OCI-M2 (cell line): ENCODE measurements at regions not wholly inside any gene's neighbourhood (a gene's known extent, or its start where the extent isn't known, plus 50 kb on each side); places are given as distances from the start of the nearest gene placed in this dataset.

Experiments used
- DNase-seq: peaks from one replicate; lab custom pipeline; 2025; ENCODE audit not compliant: unreplicated experiment; lab: John Stamatoyannopoulos, UW

DNA sequence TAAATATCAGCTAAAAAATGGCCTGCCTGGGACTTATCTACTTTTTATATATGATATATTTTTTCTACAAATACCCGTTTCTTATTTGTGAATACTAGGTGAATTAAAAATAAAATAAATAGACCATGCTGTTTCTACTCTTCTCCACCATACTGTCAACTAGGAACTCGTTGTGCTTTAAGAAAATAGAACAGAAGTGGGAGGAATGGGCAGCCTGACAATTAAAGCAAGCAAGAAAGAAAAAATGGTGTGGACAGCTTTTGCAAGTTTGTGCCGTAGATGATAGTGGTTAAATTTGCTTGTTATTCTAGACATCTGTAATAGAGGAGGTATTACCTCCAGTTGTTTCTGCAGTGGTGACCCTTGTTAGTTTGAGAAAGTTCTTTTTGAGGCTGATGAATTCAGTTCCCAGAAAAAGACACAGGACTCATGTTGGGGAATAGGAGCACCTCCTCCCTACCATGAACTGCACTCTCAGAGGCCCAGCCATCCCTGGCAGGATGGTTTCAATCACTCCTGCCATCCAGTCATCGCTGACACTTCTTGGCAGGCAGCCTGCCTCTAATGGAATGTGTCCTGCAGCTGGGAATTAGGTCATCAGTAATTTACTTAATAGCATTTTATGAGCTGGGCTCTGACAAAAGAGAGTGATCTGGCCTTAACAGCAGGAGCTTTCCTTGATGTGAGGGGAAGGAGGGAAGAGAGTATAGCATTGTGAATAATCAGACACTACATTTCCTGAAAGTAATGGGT, 105.0 kb upstream of the GAP43 start:
- DNase-seq = no peak

DNA sequence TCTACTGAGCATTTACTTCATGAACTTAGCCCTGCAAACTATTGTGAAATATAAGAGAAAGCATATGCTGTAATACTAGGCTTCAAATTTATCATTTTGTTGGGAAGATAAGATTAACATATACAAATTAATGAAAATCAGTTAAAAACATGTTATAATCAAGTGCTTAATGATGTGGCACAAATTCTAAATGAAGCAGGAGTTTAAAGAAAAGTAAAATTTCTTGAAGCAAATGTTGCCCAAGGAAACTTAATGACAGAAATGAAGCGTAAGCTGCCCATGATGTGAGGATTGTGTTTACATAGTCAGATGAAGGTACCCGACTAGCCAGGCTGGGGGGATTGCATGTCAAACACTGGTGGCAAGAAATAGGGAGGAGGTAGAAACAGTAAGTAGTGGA, 103.1 kb upstream of the GAP43 start:
- no peak for DNase-seq

DNA sequence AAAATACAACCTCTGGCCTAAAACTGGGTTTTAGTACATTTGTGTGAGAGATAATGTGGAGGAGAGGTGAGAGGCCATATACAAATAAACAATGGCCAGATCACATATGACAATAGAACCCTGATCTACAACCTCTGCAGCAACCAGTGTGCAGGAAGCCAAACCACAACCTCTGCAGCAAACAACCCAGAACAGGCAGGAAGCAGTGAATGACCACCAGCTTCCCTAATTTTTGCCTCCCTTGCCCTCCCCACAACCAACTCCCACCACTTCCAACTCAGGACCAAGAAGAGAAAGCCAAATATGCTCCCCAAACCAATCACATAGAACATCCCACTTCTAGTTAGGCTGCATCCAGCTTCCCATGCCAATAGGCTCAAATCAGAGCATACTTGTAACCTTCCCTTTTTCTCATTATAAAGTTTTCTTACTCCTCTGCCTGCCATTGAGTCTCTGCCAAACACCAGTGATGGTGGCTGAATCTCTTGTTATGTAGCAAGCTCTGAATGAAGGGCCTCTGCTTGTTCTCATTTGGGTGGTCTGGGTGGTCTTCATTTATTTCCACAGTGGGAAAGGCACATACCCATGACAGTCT, 102.6 kb upstream of the GAP43 start:
- DNase-seq = no peak

- DNase-seq = no peak
Measured at GRCh38 chr3:115523458-115523857, 99.9 kb upstream of the GAP43 start.

- no peak for DNase-seq
Measured at GRCh38 chr3:115524549-115524948, 98.8 kb upstream of the GAP43 start.

GRCh38 chr3:115525731-115526130, 97.6 kb upstream of the GAP43 start:
- DNase-seq = no peak

DNA sequence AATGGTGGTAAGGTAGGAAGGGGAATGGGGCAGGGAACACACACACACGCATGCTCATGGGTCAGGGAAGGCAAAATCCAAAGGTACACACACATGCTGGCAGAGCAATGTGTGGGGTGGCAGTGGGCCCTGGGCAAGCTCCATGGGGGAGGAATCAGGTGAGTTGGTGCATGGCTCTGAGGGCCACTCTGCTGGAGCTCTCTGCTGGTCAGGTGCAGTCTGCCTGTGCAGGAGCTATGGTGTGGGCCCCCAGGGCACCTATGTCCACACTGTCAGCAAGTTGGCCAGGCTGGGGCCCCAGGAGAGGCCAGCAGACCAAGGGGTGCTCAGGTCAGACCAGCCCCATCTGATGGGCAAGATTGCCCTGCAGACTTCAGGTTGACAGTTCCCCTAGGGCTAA, 90.1 kb upstream of the GAP43 start:
- DNase-seq = no peak

GRCh38 chr3:115536171-115536570, 87.1 kb upstream of the GAP43 start:
- DNase-seq = no peak

DNA sequence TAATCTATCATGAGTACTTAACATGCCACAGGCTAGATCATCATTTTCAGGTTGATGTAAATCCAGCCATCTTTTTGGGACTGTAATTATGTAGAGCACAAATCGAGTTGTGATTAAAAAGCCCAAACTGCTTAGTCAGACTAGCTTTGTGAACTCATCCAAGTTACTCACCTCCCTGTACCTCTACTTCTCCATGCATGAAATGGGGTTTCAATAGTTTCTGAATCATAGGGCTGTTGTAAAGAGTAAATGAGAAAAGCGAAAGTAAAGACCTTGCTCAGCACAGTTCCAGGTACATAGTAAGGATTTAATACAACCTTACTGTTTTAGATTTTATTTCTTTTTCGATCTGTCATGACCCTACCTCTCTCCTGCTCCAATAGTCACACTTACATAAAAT, 85.6 kb upstream of the GAP43 start:
- DNase-seq = no peak

DNA sequence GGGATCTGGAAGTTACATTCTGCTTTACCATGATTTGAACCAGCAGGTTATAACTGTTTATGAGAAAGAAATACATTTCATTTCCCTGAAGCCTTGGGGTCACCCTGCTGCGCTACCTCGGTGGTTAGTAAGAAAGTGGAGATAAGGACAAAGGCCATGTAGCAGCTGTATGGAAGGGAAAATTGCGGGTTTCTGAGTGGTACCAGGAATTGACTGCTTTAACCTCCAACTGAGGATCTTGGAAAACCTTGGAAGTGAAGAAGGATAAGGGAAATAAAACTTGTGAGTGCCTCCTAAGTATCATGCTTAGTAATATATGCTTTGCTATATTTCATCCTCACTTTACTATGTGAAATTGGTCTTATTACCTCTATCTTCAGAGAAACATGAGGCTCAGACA, 76.1 kb upstream of the GAP43 start:
- no peak for DNase-seq

GRCh38 chr3:115548611-115549010, 74.7 kb upstream of the GAP43 start:
- DNase-seq = no peak

GRCh38 chr3:115549071-115549470, 74.2 kb upstream of the GAP43 start:
- no peak for DNase-seq

GRCh38 chr3:115550285-115550761, 73.0 kb upstream of the GAP43 start:
- no peak for DNase-seq

- DNase-seq = no peak
Measured at GRCh38 chr3:115551016-115551415, 72.3 kb upstream of the GAP43 start.

- DNase-seq = no peak
Measured at GRCh38 chr3:115552007-115552406, 71.3 kb upstream of the GAP43 start.

GRCh38 chr3:115553796-115554486, 69.4 kb upstream of the GAP43 start:
- no peak for DNase-seq

- no peak for DNase-seq
Measured at GRCh38 chr3:115554487-115554807, 68.9 kb upstream of the GAP43 start.

DNA sequence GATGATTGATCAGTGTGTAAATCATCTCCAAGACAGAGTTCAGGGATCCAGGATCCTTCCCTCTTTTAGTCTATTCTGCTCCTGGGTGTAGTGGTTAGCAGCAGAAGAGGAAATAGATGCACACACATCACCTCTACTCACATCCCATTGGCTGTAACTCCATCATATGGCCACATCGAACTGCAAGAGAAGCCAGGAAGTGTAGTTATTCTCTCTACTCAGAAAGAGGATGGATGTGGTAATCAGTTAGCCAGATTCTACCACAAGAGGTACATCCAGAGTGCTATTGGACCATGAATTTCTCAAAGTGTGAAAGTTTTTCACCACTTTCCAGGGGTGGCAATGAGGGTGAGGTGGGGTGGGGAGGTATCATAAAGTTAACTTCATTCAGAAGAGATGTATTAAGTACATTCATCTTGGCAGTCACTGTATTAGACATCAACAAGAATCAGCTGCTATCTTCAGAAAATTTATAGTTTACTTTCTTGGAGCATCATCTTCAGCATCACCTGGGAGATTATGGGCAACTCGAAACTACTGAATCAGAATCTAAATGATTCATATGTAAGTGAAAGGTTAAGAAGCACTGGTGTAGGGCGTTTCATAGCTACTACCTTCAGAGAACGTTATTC, 60.6 kb upstream of the GAP43 start:
- DNase-seq = no peak

DNA sequence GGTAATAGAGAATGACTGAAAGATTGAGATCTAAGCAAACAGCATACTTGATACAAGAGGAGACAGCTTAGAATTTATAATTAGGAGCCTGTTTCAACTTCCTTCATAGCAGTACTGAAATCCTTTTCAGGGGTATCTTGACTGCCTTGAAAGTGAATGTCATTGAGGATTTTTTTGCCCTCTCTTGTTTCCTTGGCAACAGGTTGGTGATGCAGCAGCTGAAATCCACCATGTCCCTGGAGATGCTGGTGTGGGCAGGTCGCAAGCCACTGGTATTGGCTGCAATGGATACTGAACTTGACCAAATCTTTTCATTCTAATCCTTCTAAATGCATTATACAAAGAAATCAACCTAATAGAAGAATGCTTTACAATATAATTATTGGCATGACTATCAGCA, 59.3 kb upstream of the GAP43 start:
- DNase-seq = no peak

GRCh38 chr3:115571413-115571812, 51.9 kb upstream of the GAP43 start:
- no peak for DNase-seq
